HepG2 (cell line): ENCODE measurements at regions not wholly inside any gene's neighbourhood (a gene's known extent, or its start where the extent isn't known, plus 50 kb on each side); places are given as distances from the start of the nearest gene placed in this dataset.

Experiments used
- ATAC-seq: fragments of 200-7000 bp; cut with Tn5 transposase; 3 replicates; pipeline ENCODE4 v1.9.1; 2020; ENCODE audit warnings: mild to moderate bottlenecking, moderate library complexity
- BruUV-seq: library from RNA; stranded (reverse); fragments of 400-500 nt; replicated peaks from 2 replicates; lab custom pipeline; 2021; lab: Mats Ljungman, UMichigan
- CTCF ChIA-PET: fragments of 300-600 bp; formaldehyde crosslinking; extraction: SDS; loops from one replicate; lab custom pipeline; 2021; ENCODE audit warnings: low total read pairs, inconsistent platforms, low intra/inter-chr PET ratio; lab: Yijun Ruan, JAX
- POLR2A ChIA-PET: fragments of 350-600 bp; sonication (Branson Sonifier 250); formaldehyde crosslinking; loops from one replicate; lab custom pipeline; 2020; ENCODE audit warnings: antibody characterized with exemption, inconsistent platforms; lab: Yijun Ruan, JAX
- DNase-seq: peaks from one replicate; pipeline ENCODE4 v3.0.0-alpha.2; 2015; ENCODE audit warnings: low spot score
- FAIRE-seq: peaks from 3 replicates; lab custom pipeline; 2011; peaks lifted over from hg19 to GRCh38; lab: Jason Lieb, UNC
- H2AFZ ChIP-seq: one replicate; pipeline ENCODE4 v1.6.1; 2011; ENCODE audit warnings: low read length, inconsistent platforms
- H3K27ac ChIP-seq: fragments of 300-600 bp; 3 replicates; pipeline ENCODE4 v1.8.0; 2011; ENCODE audit warnings: mixed run types, mild to moderate bottlenecking, mixed read lengths, low read length, inconsistent platforms; ENCODE audit not compliant: insufficient read depth; ENCODE audit errors: extremely low read length
- H3K27me3 ChIP-seq, 2 experiments: fragments of 200-600 bp in 1 of 2; 2 replicates in 1 of 2; 3 replicates in 1 of 2; pipeline versions ENCODE4 v1.6.0 to v1.8.0; 2011; ENCODE audit warnings: low read length in 2 of 2, mild to moderate bottlenecking in 2 of 2, moderate library complexity in 2 of 2, inconsistent platforms in 1 of 2; ENCODE audit not compliant: insufficient read depth in 2 of 2, control insufficient read depth in 1 of 2
- H3K36me3 ChIP-seq, 2 experiments: fragments of 200-600 bp in 1 of 2; replicated peaks in 1 of 2; 2 replicates in 1 of 2; 3 replicates in 1 of 2; pipeline versions ENCODE4 v1.5.1 to v1.8.0; 2011; ENCODE audit warnings: low read length in 2 of 2, inconsistent platforms in 1 of 2; ENCODE audit not compliant: insufficient read depth in 2 of 2, control insufficient read depth in 1 of 2
- H3K4me1 ChIP-seq: 2 replicates; pipeline ENCODE4 v1.5.1; 2012; ENCODE audit warnings: low read length, inconsistent platforms; ENCODE audit not compliant: insufficient read depth
- H3K4me2 ChIP-seq: 2 replicates; pipeline ENCODE4 v1.6.0; 2011; ENCODE audit warnings: low read depth, low read length, inconsistent platforms
- H3K4me3 ChIP-seq, 3 experiments: fragments of 200-600 bp in 1 of 3; sonication (generic), shearing (Covaris generic) in 1 of 3; replicated peaks in 1 of 3; 2 replicates each; pipeline ENCODE4 v1.5.1; 2011 to 2016; ENCODE audit warnings: low read length in 3 of 3, inconsistent platforms in 2 of 3, low read depth in 2 of 3, mild to moderate bottlenecking in 2 of 3, control low read depth in 1 of 3, mixed read lengths in 1 of 3; ENCODE audit not compliant: insufficient read depth in 1 of 3
- H3K79me2 ChIP-seq: one replicate; pipeline ENCODE4 v1.6.1; 2011; ENCODE audit warnings: low read length, inconsistent platforms; ENCODE audit not compliant: insufficient read depth
- H3K9ac ChIP-seq: 2 replicates; pipeline ENCODE4 v1.6.0; 2011; ENCODE audit warnings: mild to moderate bottlenecking, low read depth, low read length, inconsistent platforms; ENCODE audit not compliant: insufficient read depth
- H3K9me3 ChIP-seq: 2 replicates; pipeline ENCODE4 v1.5.1; 2012; ENCODE audit warnings: mild to moderate bottlenecking, low read length
- H4K20me1 ChIP-seq: 2 replicates; pipeline ENCODE4 v1.6.0; 2011; ENCODE audit warnings: inconsistent platforms, mild to moderate bottlenecking, low read length, moderate library complexity; ENCODE audit not compliant: insufficient read depth
- KMT2B ChIP-seq: IDR thresholded peaks from 2 replicates; pipeline ENCODE4 v1.6.1; 2016; ENCODE audit warnings: missing genetic modification reagents, missing compliant biosample characterization
- MIER3 ChIP-seq: IDR thresholded peaks from 2 replicates; pipeline ENCODE4 v1.6.1; 2016; ENCODE audit warnings: missing compliant biosample characterization, borderline replicate concordance
- NFE2L2 ChIP-seq: fragments of 150-350 bp; IDR thresholded peaks from 2 replicates; pipeline ENCODE4 v1.6.1; 2014; ENCODE audit warnings: low read length
- U2AF2 ChIP-seq: fragments of 200-400 bp; formaldehyde crosslinking; IDR thresholded peaks from 2 replicates; pipeline ENCODE4 v1.6.1; 2017; ENCODE audit warnings: low read depth, mild to moderate bottlenecking, low read length
- ZNF362 ChIP-seq: sonication (generic); formaldehyde crosslinking; IDR thresholded peaks from 2 replicates; pipeline ENCODE4 v1.4.0; 2020; ENCODE audit warnings: missing genetic modification reagents, mild to moderate bottlenecking, borderline replicate concordance
- ZNF580 ChIP-seq: IDR thresholded peaks from 2 replicates; pipeline ENCODE4 v1.6.1; 2016; ENCODE audit warnings: low read depth, borderline replicate concordance
- WGBS: methylation state at CpG from one replicate; pipeline ENCODE4 v1.1.6; 2017; ENCODE audit warnings: low lambda C conversion rate; 5-methylcytosine and 5-hydroxymethylcytosine counted together
- in situ Hi-C: cut with HindIII; loops from 2 replicates; pipeline ENCODE4 v1.10.0; 2017; ENCODE audit warnings: low pct_unique_long_range_greater_than_20kb; ENCODE audit not compliant: extremely low pct_ligation_motif_present
- intact Hi-C: fragments of 100-400 bp; cut with micrococcal nuclease; formaldehyde crosslinking; loops from one replicate; pipeline ENCODE4 v1.10.0; 2022; ENCODE audit not compliant: unreplicated experiment

- no peak for DNase-seq
- Histone ChIP-seq H3K4me2 (no peak overlapping the region), H3K4me1 (no peaks in the 10 kb centered on the region), H2AFZ (no peak overlapping the region)
- in situ Hi-C loops, result no loop called here
- 1% methylated on average over 2 of the region's 2 CpGs for WGBS
- TF ChIP-seq ZNF580 (CRISPR knock-in tag) (no peak), MIER3 (no peak), ZNF362 (CRISPR knock-in tag) (no peak), U2AF2 (no peak)
- TF ChIP-seq, all 625 proteins: peak for 0
- no TSS peak for BruUV-seq
- intact Hi-C loops, result no loop called here
- ATAC-seq (no peak), FAIRE-seq (no peak)
- Histone ChIP-seq H3K4me3 (no peak overlapping the region), H3K27ac (no peak overlapping the region), H4K20me1 (no peaks in the 10 kb centered on the region), H3K36me3 (no peaks in the 10 kb centered on the region), H3K79me2 (no peaks in the 10 kb centered on the region), H3K27me3 (no peaks in the 10 kb centered on the region), H3K9me3 (no peaks in the 10 kb centered on the region), H3K9ac (no peak overlapping the region)
- CTCF ChIA-PET, result no interaction called here
- POLR2A ChIA-PET, result no interaction called here
Measured at GRCh38 chr3:104868291-104868690, 498.4 kb upstream of the ALCAM start.

GRCh38 chr3:104870276-104870675, 496.4 kb upstream of the ALCAM start:
- intact Hi-C loops, result no loop called here
- WGBS, result 3% methylated on average over 1 of the region's 1 CpG
- Histone ChIP-seq H4K20me1 (no peaks in the 10 kb centered on the region), H3K4me1 (no peaks in the 10 kb centered on the region)
- peak; percentile 59 for TF ChIP-seq NFE2L2
- TF ChIP-seq KMT2B (CRISPR knock-in tag), result no peak
- TF ChIP-seq, all 625 proteins: peak for 1
- FAIRE-seq, result no peak
- Histone ChIP-seq H3K4me2 (no peak overlapping the region), H3K36me3 (no peaks in the 10 kb centered on the region), H3K27me3 (no peaks in the 10 kb centered on the region), H3K27ac (no peak overlapping the region), H2AFZ (no peak overlapping the region), H3K4me3 (no peak overlapping the region), H3K9ac (no peak overlapping the region), H3K79me2 (no peaks in the 10 kb centered on the region), H3K9me3 (no peaks in the 10 kb centered on the region)
- in situ Hi-C loops, result no loop called here
- BruUV-seq, result no TSS peak
- no peak for ATAC-seq
- ChIA-PET CTCF (no interaction called here), POLR2A (no interaction called here)
- no peak for DNase-seq
